H1 (cell line): ENCODE measurements at regions not wholly inside any gene's neighbourhood (a gene's known extent, or its start where the extent isn't known, plus 50 kb on each side); places are given as distances from the start of the nearest gene placed in this dataset.

Experiments used
- CTCF ChIA-PET: fragments of 300-600 bp; sonication (Branson Sonifier 250); formaldehyde crosslinking; loops from one replicate; lab custom pipeline; 2021; ENCODE audit not compliant: partially characterized antibody; lab: Charles Lee
- POLR2A ChIA-PET: fragments of 300-600 bp; sonication (Branson Sonifier 250); formaldehyde crosslinking; loops from one replicate; lab custom pipeline; 2021; ENCODE audit warnings: inconsistent platforms; ENCODE audit not compliant: partially characterized antibody; lab: Charles Lee
- DNase-seq, 2 experiments: peaks; one replicate each; pipeline versions ENCODE4 v3.0.0 to v3.0.0-alpha.2; 2010 to 2022; ENCODE audit warnings: low spot score in 2 of 2, low read depth in 1 of 2, mixed read lengths in 1 of 2
- FAIRE-seq: peaks from 2 replicates; lab custom pipeline; 2011; peaks lifted over from hg19 to GRCh38; lab: Jason Lieb, UNC
- H2AFZ ChIP-seq: 2 replicates; pipeline ENCODE4 v1.8.1; 2012; ENCODE audit warnings: low read length, inconsistent platforms
- H2AK5ac ChIP-seq: 2 replicates; pipeline ENCODE4 v1.6.1; 2013; ENCODE audit warnings: low read depth, low read length
- H2BK120ac ChIP-seq: replicated peaks from 2 replicates; pipeline ENCODE3; 2013; ENCODE audit warnings: low read depth, low read length, inconsistent platforms
- H2BK12ac ChIP-seq: 2 replicates; pipeline ENCODE4 v1.6.1; 2013; ENCODE audit warnings: low read depth, low read length
- H2BK15ac ChIP-seq: 2 replicates; pipeline ENCODE4 v1.6.1; 2013; ENCODE audit warnings: low read length
- H2BK20ac ChIP-seq: 2 replicates; pipeline ENCODE4 v1.6.1; 2013; ENCODE audit warnings: low read length
- H2BK5ac ChIP-seq: 2 replicates; pipeline ENCODE4 v1.6.1; 2013; ENCODE audit warnings: low read depth, low read length
- H3K14ac ChIP-seq: 2 replicates; pipeline ENCODE4 v1.6.1; 2013; ENCODE audit warnings: inconsistent platforms; ENCODE audit not compliant: insufficient read length
- H3K18ac ChIP-seq: 2 replicates; pipeline ENCODE4 v1.6.1; 2013; ENCODE audit warnings: low read length; ENCODE audit errors: extremely low read depth
- H3K23ac ChIP-seq: 2 replicates; pipeline ENCODE4 v1.6.1; 2013; ENCODE audit warnings: inconsistent platforms; ENCODE audit not compliant: insufficient read length
- H3K23me2 ChIP-seq: 2 replicates; pipeline ENCODE4 v1.6.1; 2013; ENCODE audit warnings: low read depth, low read length
- H3K27ac ChIP-seq: 2 replicates; pipeline ENCODE4 v1.6.1; 2011; ENCODE audit warnings: low read depth, low read length, inconsistent platforms
- H3K27me3 ChIP-seq, 4 experiments: replicated peaks in 1 of 4; 1 replicate in 1 of 4; 2 replicates in 3 of 4; pipeline versions ENCODE4 v1.6.1 to v1.8.1; 2011 to 2013; ENCODE audit warnings: low read length in 3 of 4, mild to moderate bottlenecking in 3 of 4, inconsistent platforms in 2 of 4, mixed read lengths in 2 of 4, moderate library complexity in 1 of 4; ENCODE audit not compliant: control insufficient read depth in 3 of 4, insufficient read depth in 3 of 4; ENCODE audit errors: extremely low read depth in 1 of 4
- H3K36me3 ChIP-seq, 4 experiments: 2 replicates each; pipeline versions ENCODE4 v1.6.1 to v1.8.1; 2011 to 2013; ENCODE audit warnings: mild to moderate bottlenecking in 4 of 4, low read length in 3 of 4, moderate library complexity in 2 of 4, control low read depth in 1 of 4, inconsistent platforms in 1 of 4; ENCODE audit not compliant: insufficient read depth in 4 of 4, control insufficient read depth in 2 of 4
- H3K4ac ChIP-seq: replicated peaks from 2 replicates; pipeline ENCODE3; 2013; ENCODE audit warnings: low read length, low read depth, mixed read lengths, inconsistent platforms; ENCODE audit not compliant: insufficient read length
- H3K4me1 ChIP-seq, 4 experiments: replicated peaks in 1 of 4; 1 replicate in 1 of 4; 2 replicates in 3 of 4; pipeline versions ENCODE4 v1.6.1 to v1.8.1; 2011 to 2013; ENCODE audit warnings: low read length in 3 of 4, inconsistent platforms in 2 of 4, mixed read lengths in 1 of 4; ENCODE audit not compliant: insufficient read depth in 4 of 4, control insufficient read depth in 3 of 4
- H3K4me2 ChIP-seq, 2 experiments: 2 replicates each; pipeline versions ENCODE4 v1.6.1 to v1.8.1; 2011 to 2013; ENCODE audit warnings: low read depth in 2 of 2, low read length in 2 of 2, control low read depth in 1 of 2, inconsistent platforms in 1 of 2, mild to moderate bottlenecking in 1 of 2; ENCODE audit not compliant: insufficient read depth in 1 of 2
- H3K4me3 ChIP-seq, 4 experiments: fragments of 200-600, 300-600 bp in 1 of 4; sonication (generic), shearing (Covaris generic), sonication (Bioruptor Twin) in 1 of 4; 2 replicates each; pipeline versions ENCODE4 v1.5.1 to v1.8.1; 2011 to 2016; ENCODE audit warnings: low read length in 4 of 4, low read depth in 3 of 4, control low read depth in 2 of 4, inconsistent platforms in 2 of 4, mild to moderate bottlenecking in 2 of 4, mixed read lengths in 1 of 4, moderate library complexity in 1 of 4; ENCODE audit not compliant: insufficient read depth in 2 of 4; ENCODE audit errors: extremely low read depth in 1 of 4
- H3K56ac ChIP-seq: replicated peaks from 2 replicates; pipeline ENCODE3; 2013; ENCODE audit warnings: low read depth, mild to moderate bottlenecking, mixed read lengths, low read length, inconsistent platforms; ENCODE audit not compliant: insufficient read length
- H3K79me1 ChIP-seq: 2 replicates; pipeline ENCODE4 v1.6.1; 2013; ENCODE audit warnings: low read depth, low read length, control low read depth
- H3K79me2 ChIP-seq, 2 experiments: 2 replicates each; pipeline versions ENCODE4 v1.6.1 to v1.8.1; 2012 to 2013; ENCODE audit warnings: low read length in 2 of 2, mild to moderate bottlenecking in 2 of 2, inconsistent platforms in 1 of 2; ENCODE audit not compliant: insufficient read depth in 2 of 2, control insufficient read depth in 1 of 2
- H3K9ac ChIP-seq, 4 experiments: replicated peaks in 1 of 4; 1 replicate in 1 of 4; 2 replicates in 3 of 4; pipeline versions ENCODE4 v1.6.1 to v1.8.1; 2011 to 2013; ENCODE audit warnings: low read depth in 3 of 4, low read length in 3 of 4, control low read depth in 2 of 4, mild to moderate bottlenecking in 2 of 4, moderate library complexity in 2 of 4, inconsistent platforms in 1 of 4; ENCODE audit errors: extremely low read depth in 1 of 4
- H3K9me3 ChIP-seq, 2 experiments: 2 replicates each; pipeline versions ENCODE4 v1.6.1 to v1.8.1; 2012 to 2013; ENCODE audit warnings: mild to moderate bottlenecking in 2 of 2, moderate library complexity in 2 of 2, control low read depth in 1 of 2, inconsistent platforms in 1 of 2, low read depth in 1 of 2, low read length in 1 of 2, mixed read lengths in 1 of 2; ENCODE audit not compliant: insufficient read depth in 2 of 2
- H4K20me1 ChIP-seq, 2 experiments: replicated peaks in 1 of 2; 2 replicates each; pipeline versions ENCODE3 to v1.8.1; 2011 to 2013; ENCODE audit warnings: inconsistent platforms in 2 of 2, low read length in 2 of 2, mild to moderate bottlenecking in 1 of 2; ENCODE audit not compliant: insufficient read depth in 2 of 2, control insufficient read depth in 1 of 2
- H4K5ac ChIP-seq: 2 replicates; pipeline ENCODE4 v1.6.1; 2013; ENCODE audit warnings: low read length, low read depth, mixed read lengths, inconsistent platforms; ENCODE audit not compliant: insufficient read length
- H4K8ac ChIP-seq: 2 replicates; pipeline ENCODE4 v1.8.0; 2013; ENCODE audit warnings: mild to moderate bottlenecking, moderate library complexity, low read length, inconsistent platforms; ENCODE audit not compliant: insufficient read depth; ENCODE audit errors: extremely low read depth
- H4K91ac ChIP-seq: replicated peaks from 2 replicates; pipeline ENCODE3; 2013; ENCODE audit warnings: low read length, mixed read lengths, inconsistent platforms; ENCODE audit not compliant: insufficient read length
- KDM1A ChIP-seq: fragments of 200-600, 300-600 bp; sonication (generic); IDR thresholded peaks from 2 replicates; pipeline ENCODE4 v1.7.1; 2016; ENCODE audit warnings: mild to moderate bottlenecking, low read length, borderline replicate concordance
- SP1 ChIP-seq: IDR thresholded peaks from 2 replicates; pipeline ENCODE4 v1.6.1; 2011; ENCODE audit warnings: low read depth, low read length
- WGBS, 2 experiments: shearing (Covaris generic) in 1 of 2; methylation state at CpG; one replicate each; pipeline versions ENCODE4 v1.1.6 to v1.1.7; 2013 to 2015; ENCODE audit warnings: low lambda C conversion rate in 2 of 2, mixed read lengths in 2 of 2, inconsistent platforms in 1 of 2, low coverage in 1 of 2, missing lambda C conversion rate in 1 of 2; ENCODE audit not compliant: insufficient replicate concordance in 2 of 2, insufficient coverage in 1 of 2, insufficient read length in 1 of 2; ENCODE audit errors: extremely low coverage in 1 of 2, missing lambda C conversion rate in 1 of 2; 5-methylcytosine and 5-hydroxymethylcytosine counted together
- TF ChIP-seq, protein P1 (sequence below): IDR thresholded peaks from 2 replicates; pipeline ENCODE4 v1.6.1; 2011; ENCODE audit warnings: low read depth, mild to moderate bottlenecking, low read length; ENCODE audit not compliant: insufficient read depth
- TF ChIP-seq, protein P2 (sequence below): IDR thresholded peaks from 2 replicates; pipeline ENCODE4 v1.6.1; 2012; ENCODE audit warnings: inconsistent platforms

DNA sequence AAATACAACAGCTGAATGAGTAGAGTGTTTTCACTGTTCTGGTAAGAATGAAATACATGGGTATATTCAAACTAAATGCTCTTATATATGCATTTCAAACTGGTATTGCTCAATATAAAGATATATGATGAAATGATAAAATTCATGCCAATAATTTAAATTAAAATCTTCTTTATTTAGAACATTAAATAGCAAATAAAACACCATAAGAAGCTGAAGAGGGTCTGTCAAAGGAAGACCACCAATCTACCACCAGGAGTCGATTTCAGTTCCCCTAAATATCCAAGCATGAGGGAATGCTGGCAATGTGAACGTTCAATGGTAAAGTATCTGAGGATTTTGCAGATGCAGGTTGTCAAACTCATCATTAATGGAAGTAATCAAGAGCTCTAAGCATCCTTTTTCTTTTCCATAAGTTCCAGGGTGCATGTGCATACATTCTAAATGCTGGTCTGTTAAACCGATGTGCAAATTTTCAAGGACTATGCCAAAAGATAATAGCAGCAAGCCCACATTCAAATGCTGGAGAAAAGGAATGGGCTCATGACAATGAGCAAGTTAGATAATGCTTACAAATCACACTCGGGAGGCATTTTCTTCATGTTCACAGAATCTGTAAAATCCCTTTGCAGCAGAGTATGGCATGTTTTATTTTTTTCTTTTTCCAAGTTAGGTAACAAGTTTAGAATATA is 118.8 kb upstream of the MTAP start:
- POLR2A ChIA-PET = no interaction called here
- WGBS, 2 experiments = 90% methylated on average over 4 of the region's 4 CpGs; no CpG with 5 or more reads in 1 of the 2 experiments
- no peaks in the 10 kb centered on the region for H3K4me1 ChIP-seq
- H2AK5ac ChIP-seq = no peak overlapping the region
- no peaks in the 10 kb centered on the region for H3K23me2 ChIP-seq
- no peak overlapping the region for H3K18ac ChIP-seq
- H2BK12ac ChIP-seq = no peak overlapping the region
- DNase-seq (no peak), FAIRE-seq (no peak)
- H3K36me3 ChIP-seq = no peaks in the 10 kb centered on the region
- no peaks in the 10 kb centered on the region for H3K9me3 ChIP-seq
- no peak overlapping the region for H2AFZ ChIP-seq
- CTCF ChIA-PET = interaction anchor here (0.7 to 2.3 kb wide), 5 partner anchors 25 to 357 kb away, joined by 3 to 11 read pairs (median 3); no protein-coding TSS in a partner anchor
- no peak overlapping the region for H3K14ac ChIP-seq
- H3K4me3 ChIP-seq = no peak overlapping the region
- no peak overlapping the region for H3K56ac ChIP-seq
- no peak overlapping the region for H3K23ac ChIP-seq
- no peaks in the 10 kb centered on the region for H3K79me1 ChIP-seq
- H3K27ac ChIP-seq = no peak overlapping the region
- no peak overlapping the region for H2BK5ac ChIP-seq
- H2BK120ac ChIP-seq = no peak overlapping the region
- no peak overlapping the region for H4K8ac ChIP-seq
- no peak overlapping the region for H4K5ac ChIP-seq
- H4K91ac ChIP-seq = no peak overlapping the region
- no peak overlapping the region for H3K9ac ChIP-seq
- H2BK15ac ChIP-seq = no peak overlapping the region
- H4K20me1 ChIP-seq = no peaks in the 10 kb centered on the region
- H2BK20ac ChIP-seq = no peak overlapping the region
- no peaks in the 10 kb centered on the region for H3K27me3 ChIP-seq
- H3K4me2 ChIP-seq = no peak overlapping the region
- no peak overlapping the region for H3K4ac ChIP-seq
- H3K79me2 ChIP-seq = no peaks in the 10 kb centered on the region
- TF ChIP-seq KDM1A (no peak), SP1 (no peak)
- TF ChIP-seq, protein P1, sequence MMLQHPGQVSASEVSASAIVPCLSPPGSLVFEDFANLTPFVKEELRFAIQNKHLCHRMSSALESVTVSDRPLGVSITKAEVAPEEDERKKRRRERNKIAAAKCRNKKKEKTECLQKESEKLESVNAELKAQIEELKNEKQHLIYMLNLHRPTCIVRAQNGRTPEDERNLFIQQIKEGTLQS = no peak
- TF ChIP-seq, protein P2, sequence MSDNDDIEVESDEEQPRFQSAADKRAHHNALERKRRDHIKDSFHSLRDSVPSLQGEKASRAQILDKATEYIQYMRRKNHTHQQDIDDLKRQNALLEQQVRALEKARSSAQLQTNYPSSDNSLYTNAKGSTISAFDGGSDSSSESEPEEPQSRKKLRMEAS = no peak
